SU-DHL-6 (cell line): ENCODE measurements at regions not wholly inside any gene's neighbourhood (a gene's known extent, or its start where the extent isn't known, plus 50 kb on each side); places are given as distances from the start of the nearest gene placed in this dataset.

Experiments
- CTCF ChIP-seq: fragments of 200-600 bp; sonication (generic); IDR thresholded peaks from one replicate; pipeline ENCODE4 v1.5.1; 2017; ENCODE audit warnings: antibody characterized with exemption, mild to moderate bottlenecking, low read length, moderate library complexity; ENCODE audit not compliant: insufficient read depth, poor library complexity, severe bottlenecking
- EZH2phosphoT487 ChIP-seq: fragments of 200-600 bp; sonication (generic), shearing (Covaris generic); conservative IDR thresholded peaks from 2 replicates; pipeline ENCODE4 v1.6.1; 2018; ENCODE audit warnings: mild to moderate bottlenecking, antibody characterized with exemption, low read length, moderate library complexity, mixed read lengths

GRCh38 chr6:169155481-169155880, 98.2 kb downstream of the THBS2 start:
- TF ChIP-seq EZH2phosphoT487 (no peak), CTCF (no peak)
